Immature natural killer cell (primary cell): ENCODE measurements at regions not wholly inside any gene's neighbourhood (a gene's known extent, or its start where the extent isn't known, plus 50 kb on each side); places are given as distances from the start of the nearest gene placed in this dataset.
"Not testable (repeated sequence)": the region's sequence is repeated elsewhere in the genome, so short reads cannot be mapped to it uniquely, and the experiment has no call there.

Experiments
- DNase-seq, 3 donors: peaks; one replicate each; pipeline ENCODE4 v3.0.0; 2022; ENCODE audit warnings: mixed read lengths in 1 of 3
- H3K27ac Mint-ChIP-seq, 6 donors: one replicate each; pipeline ENCODE4 v1.8.0; 2020; ENCODE audit warnings: mixed read lengths in 6 of 6, mild to moderate bottlenecking in 5 of 6, inconsistent platforms in 4 of 6, moderate library complexity in 3 of 6
- H3K27me3 Mint-ChIP-seq, 3 donors: one replicate each; pipeline ENCODE4 v1.8.0; 2020 to 2021; ENCODE audit warnings: low read depth in 3 of 3, mild to moderate bottlenecking in 3 of 3, mixed read lengths in 3 of 3, moderate library complexity in 3 of 3, inconsistent platforms in 1 of 3
- H3K36me3 Mint-ChIP-seq, 3 donors: one replicate each; pipeline ENCODE4 v1.8.0; 2020; ENCODE audit warnings: mixed read lengths in 3 of 3, inconsistent platforms in 2 of 3, mild to moderate bottlenecking in 2 of 3
- H3K4me1 Mint-ChIP-seq, 2 donors: one replicate each; pipeline ENCODE4 v1.8.0; 2020; ENCODE audit warnings: inconsistent platforms in 2 of 2, mild to moderate bottlenecking in 2 of 2, mixed read lengths in 2 of 2, moderate library complexity in 1 of 2
- H3K4me3 Mint-ChIP-seq, 5 donors: one replicate each; pipeline ENCODE4 v1.8.0; 2020; ENCODE audit warnings: mild to moderate bottlenecking in 5 of 5, mixed read lengths in 5 of 5, inconsistent platforms in 3 of 5, moderate library complexity in 3 of 5
- H3K9me3 Mint-ChIP-seq, 6 donors: one replicate each; pipeline ENCODE4 v1.8.0; 2020; ENCODE audit warnings: mild to moderate bottlenecking in 6 of 6, mixed read lengths in 6 of 6, inconsistent platforms in 4 of 6, moderate library complexity in 3 of 6

GRCh38 chr3:109696932-109697331, 359.6 kb upstream of the DPPA4 start:
- no peak for DNase-seq
- no peak overlapping the region for H3K27ac Mint-ChIP-seq
- H3K27me3 Mint-ChIP-seq: peaks cover 0 to 2% (median 0%) of the 10 kb centered on the region in 3 donors
- no peaks in the 10 kb centered on the region for H3K4me1 Mint-ChIP-seq
- no peak overlapping the region for H3K4me3 Mint-ChIP-seq
- peaks cover 0 to 27% (median 10%) of the 10 kb centered on the region in 6 donors for H3K9me3 Mint-ChIP-seq
- peaks cover 0 to 3% (median 0%) of the 10 kb centered on the region in 3 donors for H3K36me3 Mint-ChIP-seq

- H3K4me1 Mint-ChIP-seq: no peaks in the 10 kb centered on the region
- no peaks in the 10 kb centered on the region for H3K36me3 Mint-ChIP-seq
- no peak for DNase-seq
- H3K27me3 Mint-ChIP-seq: peaks cover 0 to 3% (median 1%) of the 10 kb centered on the region in 3 donors
- H3K9me3 Mint-ChIP-seq: no peaks in the 10 kb centered on the region
- no peak overlapping the region for H3K4me3 Mint-ChIP-seq
- H3K27ac Mint-ChIP-seq: no peak overlapping the region
Measured at GRCh38 chr3:109702252-109702651, 364.9 kb upstream of the DPPA4 start.

GRCh38 chr3:109702976-109703375, 365.6 kb upstream of the DPPA4 start:
- no peak for DNase-seq
- Mint-ChIP-seq H3K4me1 (no peaks in the 10 kb centered on the region), H3K9me3 (no peaks in the 10 kb centered on the region), H3K27ac (no peak overlapping the region), H3K36me3 (no peaks in the 10 kb centered on the region), H3K27me3 (peaks cover 0 to 3% (median 1%) of the 10 kb centered on the region in 3 donors), H3K4me3 (no peak overlapping the region)

- not testable (repeated sequence) for H3K27me3 Mint-ChIP-seq, H3K27ac Mint-ChIP-seq, H3K4me3 Mint-ChIP-seq, DNase-seq, H3K36me3 Mint-ChIP-seq, H3K4me1 Mint-ChIP-seq, H3K9me3 Mint-ChIP-seq
Measured at GRCh38 chr3:109705133-109705532, 367.8 kb upstream of the DPPA4 start.

- Mint-ChIP-seq H3K4me1 (no peaks in the 10 kb centered on the region), H3K27ac (no peak overlapping the region), H3K4me3 (no peak overlapping the region), H3K36me3 (no peaks in the 10 kb centered on the region), H3K9me3 (peaks cover 0 to 9% (median 0%) of the 10 kb centered on the region in 6 donors), H3K27me3 (peaks cover 0 to 3% (median 3%) of the 10 kb centered on the region in 3 donors)
- no peak for DNase-seq
Measured at GRCh38 chr3:109707617-109708016, 370.3 kb upstream of the DPPA4 start.

GRCh38 chr3:109713288-109713687, 375.9 kb upstream of the DPPA4 start:
- Mint-ChIP-seq H3K36me3 (no peaks in the 10 kb centered on the region), H3K4me1 (no peaks in the 10 kb centered on the region), H3K9me3 (peaks cover 0 to 9% (median 0%) of the 10 kb centered on the region in 6 donors), H3K27ac (no peak overlapping the region), H3K27me3 (peaks cover 1 to 3% (median 3%) of the 10 kb centered on the region in 3 donors), H3K4me3 (no peak overlapping the region)
- no peak for DNase-seq

- Mint-ChIP-seq H3K4me3 (no peak overlapping the region), H3K9me3 (peaks cover 0 to 5% (median 0%) of the 10 kb centered on the region in 6 donors), H3K36me3 (no peaks in the 10 kb centered on the region), H3K4me1 (no peaks in the 10 kb centered on the region), H3K27ac (no peak overlapping the region), H3K27me3 (peaks cover 3 to 8% (median 4%) of the 10 kb centered on the region in 3 donors)
- DNase-seq: no peak
Measured at GRCh38 chr3:109715707-109716106, 378.4 kb upstream of the DPPA4 start.

- Mint-ChIP-seq H3K27ac (no peak overlapping the region), H3K9me3 (peaks cover 0 to 5% (median 0%) of the 10 kb centered on the region in 6 donors), H3K4me1 (no peaks in the 10 kb centered on the region), H3K36me3 (no peaks in the 10 kb centered on the region), H3K27me3 (peaks cover 0 to 8% (median 6%) of the 10 kb centered on the region in 3 donors), H3K4me3 (no peak overlapping the region)
- no peak for DNase-seq
Measured at GRCh38 chr3:109718850-109719249, 381.5 kb upstream of the DPPA4 start.

GRCh38 chr3:109728861-109729494, 391.6 kb upstream of the DPPA4 start:
- no peaks in the 10 kb centered on the region for H3K36me3 Mint-ChIP-seq
- peaks cover 11 to 12% of the 10 kb centered on the region in 2 donors for H3K4me1 Mint-ChIP-seq
- H3K9me3 Mint-ChIP-seq: no peaks in the 10 kb centered on the region
- peaks cover 0 to 4% (median 2%) of the 10 kb centered on the region in 3 donors for H3K27me3 Mint-ChIP-seq
- no peak overlapping the region for H3K4me3 Mint-ChIP-seq
- no peak overlapping the region for H3K27ac Mint-ChIP-seq
- DNase-seq: no peak

GRCh38 chr3:109731639-109732473, 394.5 kb upstream of the DPPA4 start:
- Mint-ChIP-seq H3K27ac (no peak overlapping the region), H3K9me3 (peaks cover 0 to 4% (median 0%) of the 10 kb centered on the region in 6 donors), H3K36me3 (peaks cover 0 to 4% (median 3%) of the 10 kb centered on the region in 3 donors), H3K4me1 (peaks cover 11 to 12% of the 10 kb centered on the region in 2 donors), H3K27me3 (peaks cover 0 to 4% (median 2%) of the 10 kb centered on the region in 3 donors), H3K4me3 (no peak overlapping the region)
- peak; percentile 44 to 62 (median 58) for DNase-seq

GRCh38 chr3:109743981-109744380, 406.6 kb upstream of the DPPA4 start:
- Mint-ChIP-seq H3K27me3 (peaks cover 0 to 1% (median 0%) of the 10 kb centered on the region in 3 donors), H3K27ac (no peak overlapping the region), H3K9me3 (no peaks in the 10 kb centered on the region), H3K36me3 (no peaks in the 10 kb centered on the region), H3K4me1 (no peaks in the 10 kb centered on the region), H3K4me3 (no peak overlapping the region)
- DNase-seq: no peak

GRCh38 chr3:109772520-109772919, 435.2 kb upstream of the DPPA4 start:
- H3K27ac Mint-ChIP-seq: no peak overlapping the region
- H3K4me1 Mint-ChIP-seq: peaks cover 23 to 33% of the 10 kb centered on the region in 2 donors
- peaks cover 0 to 2% (median 0%) of the 10 kb centered on the region in 6 donors for H3K9me3 Mint-ChIP-seq
- no peak for DNase-seq
- H3K27me3 Mint-ChIP-seq: peaks cover 0 to 2% (median 0%) of the 10 kb centered on the region in 3 donors
- H3K4me3 Mint-ChIP-seq: no peak overlapping the region
- peaks cover 3 to 4% (median 4%) of the 10 kb centered on the region in 3 donors for H3K36me3 Mint-ChIP-seq

GRCh38 chr3:109774108-109774507, 436.8 kb upstream of the DPPA4 start:
- Mint-ChIP-seq H3K36me3 (peaks cover 3 to 4% (median 4%) of the 10 kb centered on the region in 3 donors), H3K27ac (peak overlapping the region in 3 of 6 donors; percentile 12 to 47 (median 25)), H3K4me3 (no peak overlapping the region), H3K27me3 (peaks cover 0 to 3% (median 0%) of the 10 kb centered on the region in 3 donors), H3K9me3 (peaks cover 0 to 5% (median 3%) of the 10 kb centered on the region in 6 donors), H3K4me1 (peaks cover 17 to 24% of the 10 kb centered on the region in 2 donors)
- peak in 1 of 3 donors; percentile 2 for DNase-seq

- peaks cover 2 to 8% (median 3%) of the 10 kb centered on the region in 6 donors for H3K9me3 Mint-ChIP-seq
- no peak overlapping the region for H3K4me3 Mint-ChIP-seq
- H3K4me1 Mint-ChIP-seq: peaks cover 10 to 12% of the 10 kb centered on the region in 2 donors
- H3K27ac Mint-ChIP-seq: no peak overlapping the region
- DNase-seq: no peak
- peaks cover 0 to 4% (median 1%) of the 10 kb centered on the region in 3 donors for H3K27me3 Mint-ChIP-seq
- H3K36me3 Mint-ChIP-seq: peaks cover 4 to 10% (median 6%) of the 10 kb centered on the region in 3 donors
Measured at GRCh38 chr3:109784285-109784684, 446.9 kb upstream of the DPPA4 start.
